HG03039 (cell line): ENCODE measurements at regions not wholly inside any gene's neighbourhood (a gene's known extent, or its start where the extent isn't known, plus 50 kb on each side); places are given as distances from the start of the nearest gene placed in this dataset.

Source experiments
- ATAC-seq: cut with Tn5 transposase; IDR thresholded peaks from one replicate; pipeline ENCODE4 v1.9.1; 2021; ENCODE audit warnings: mild to moderate bottlenecking, moderate library complexity; ENCODE audit not compliant: unreplicated experiment

- ATAC-seq, result no peak
Observed at GRCh38 chr6:19127081-19127480, 710.1 kb upstream of the ID4 start.

- ATAC-seq, result no peak
Observed at GRCh38 chr6:19128701-19129100, 708.5 kb upstream of the ID4 start.

GRCh38 chr6:19135706-19136105, 701.5 kb upstream of the ID4 start:
- ATAC-seq, result no peak

GRCh38 chr6:19137505-19137904, 699.7 kb upstream of the ID4 start:
- ATAC-seq, result no peak

- ATAC-seq, result no peak
Observed at GRCh38 chr6:19142275-19142674, 694.9 kb upstream of the ID4 start.

GRCh38 chr6:19150307-19150706, 686.9 kb upstream of the ID4 start:
- ATAC-seq, result no peak

GRCh38 chr6:19153270-19153980, 683.7 kb upstream of the ID4 start:
- no peak for ATAC-seq

- no peak for ATAC-seq
Observed at GRCh38 chr6:19153981-19154295, 683.2 kb upstream of the ID4 start.

- ATAC-seq, result no peak
Observed at GRCh38 chr6:19156443-19156842, 680.7 kb upstream of the ID4 start.

GRCh38 chr6:19157486-19157885, 679.7 kb upstream of the ID4 start:
- ATAC-seq, result no peak

- no peak for ATAC-seq
Observed at GRCh38 chr6:19158586-19158985, 678.6 kb upstream of the ID4 start.

GRCh38 chr6:19159089-19159488, 678.1 kb upstream of the ID4 start:
- ATAC-seq, result no peak

GRCh38 chr6:19159561-19159960, 677.6 kb upstream of the ID4 start:
- no peak for ATAC-seq

GRCh38 chr6:19160081-19160730, 677.0 kb upstream of the ID4 start:
- ATAC-seq, result no peak

- no peak for ATAC-seq
Observed at GRCh38 chr6:19167251-19167650, 669.9 kb upstream of the ID4 start.

- ATAC-seq, result no peak
Observed at GRCh38 chr6:19169366-19169765, 667.8 kb upstream of the ID4 start.

GRCh38 chr6:19175023-19175422, 662.1 kb upstream of the ID4 start:
- ATAC-seq, result no peak

- ATAC-seq, result no peak
Observed at GRCh38 chr6:19180348-19181072, 656.7 kb upstream of the ID4 start.

GRCh38 chr6:19181211-19181610, 656.0 kb upstream of the ID4 start:
- no peak for ATAC-seq

GRCh38 chr6:19193624-19194023, 643.5 kb upstream of the ID4 start:
- ATAC-seq, result no peak

GRCh38 chr6:19204445-19204844, 632.7 kb upstream of the ID4 start:
- ATAC-seq, result no peak

- ATAC-seq, result no peak
Observed at GRCh38 chr6:19205076-19205475, 632.1 kb upstream of the ID4 start.
